HG03175 (cell line): ENCODE measurements at regions not wholly inside any gene's neighbourhood (a gene's known extent, or its start where the extent isn't known, plus 50 kb on each side); places are given as distances from the start of the nearest gene placed in this dataset.

Source experiments
- ATAC-seq: cut with Tn5 transposase; IDR thresholded peaks from one replicate; pipeline ENCODE4 v1.9.1; 2021; ENCODE audit warnings: mild to moderate bottlenecking, moderate library complexity; ENCODE audit not compliant: unreplicated experiment

GRCh38 chr4:83865417-83866150 lies 329.7 kb downstream of the GPAT3 start:
- ATAC-seq: no peak

- ATAC-seq: no peak
Measured at GRCh38 chr4:83864097-83864817, 328.3 kb downstream of the GPAT3 start.

- ATAC-seq: no peak
Measured at GRCh38 chr4:83862471-83862870, 326.6 kb downstream of the GPAT3 start.

- ATAC-seq: no peak
Measured at GRCh38 chr4:83860200-83860599, 324.3 kb downstream of the GPAT3 start.

GRCh38 chr4:83858131-83858530 lies 322.2 kb downstream of the GPAT3 start:
- no peak for ATAC-seq

- ATAC-seq: no peak
Measured at GRCh38 chr4:83855044-83855443, 319.1 kb downstream of the GPAT3 start.

GRCh38 chr4:83852085-83852451 lies 316.2 kb downstream of the GPAT3 start:
- no peak for ATAC-seq

GRCh38 chr4:83851261-83852084 lies 315.6 kb downstream of the GPAT3 start:
- no peak for ATAC-seq

GRCh38 chr4:83850435-83850834 lies 314.5 kb downstream of the GPAT3 start:
- ATAC-seq: no peak

GRCh38 chr4:83846193-83846830 lies 310.4 kb downstream of the GPAT3 start:
- ATAC-seq: no peak

GRCh38 chr4:83839615-83840014 lies 303.7 kb downstream of the GPAT3 start:
- no peak for ATAC-seq

GRCh38 chr4:83837614-83838308 lies 301.9 kb downstream of the GPAT3 start:
- ATAC-seq: no peak

GRCh38 chr4:83833920-83834319 lies 298.0 kb downstream of the GPAT3 start:
- no peak for ATAC-seq

GRCh38 chr4:83832110-83832825 lies 296.4 kb downstream of the GPAT3 start:
- ATAC-seq: no peak

GRCh38 chr4:83831588-83831987 lies 295.7 kb downstream of the GPAT3 start:
- no peak for ATAC-seq

GRCh38 chr4:83830138-83830888 lies 294.4 kb downstream of the GPAT3 start:
- ATAC-seq: no peak

- ATAC-seq: no peak
Measured at GRCh38 chr4:83828601-83829000, 292.7 kb downstream of the GPAT3 start.

GRCh38 chr4:83821493-83821892 lies 285.6 kb downstream of the GPAT3 start:
- ATAC-seq: no peak

- ATAC-seq: no peak
Measured at GRCh38 chr4:83819582-83819981, 283.7 kb downstream of the GPAT3 start.
